Esophagus muscularis mucosa (tissue), 4 donors: ENCODE measurements at regions not wholly inside any gene's neighbourhood (a gene's known extent, or its start where the extent isn't known, plus 50 kb on each side); places are given as distances from the start of the nearest gene placed in this dataset.
A peak's percentile ranks its signal among the peaks of the same experiment; 100 is the strongest.

Experiments
- DNase-seq: peaks from one replicate; pipeline ENCODE4 v3.0.0-alpha.2; 2017; ENCODE audit errors: extremely low spot score
- H3K27ac ChIP-seq, 4 donors: fragments of 200-600 bp; sonication (generic); replicated peaks in 1 of 4; 1 replicate in 3 of 4; 2 replicates in 1 of 4; pipeline ENCODE4 v1.5.1; 2016 to 2019; ENCODE audit warnings: mild to moderate bottlenecking in 1 of 4
- H3K27me3 ChIP-seq, 4 donors: fragments of 200-600 bp; sonication (generic); one replicate each; pipeline versions ENCODE4 v1.5.1 to v1.6.0; 2016 to 2019
- H3K36me3 ChIP-seq, 4 donors: fragments of 200-600 bp; sonication (generic); one replicate each; pipeline ENCODE4 v1.5.1; 2016 to 2019
- H3K4me1 ChIP-seq, 4 donors: fragments of 200-600 bp; sonication (generic); one replicate each; pipeline ENCODE4 v1.5.1; 2016 to 2019
- H3K4me3 ChIP-seq, 4 donors: fragments of 200-600 bp; sonication (generic); 1 replicate in 2 of 4; 2 replicates in 2 of 4; pipeline ENCODE4 v1.5.1; 2016 to 2019; ENCODE audit warnings: mild to moderate bottlenecking in 4 of 4, moderate library complexity in 1 of 4
- H3K9me3 ChIP-seq, 4 donors: fragments of 200-600 bp; sonication (generic); 1 replicate in 3 of 4; 2 replicates in 1 of 4; pipeline ENCODE4 v1.5.1; 2016 to 2019
- CTCF ChIP-seq, 3 experiments: fragments of 200-600 bp in 2 of 3; fragments of 450-650 bp in 1 of 3; sonication (generic) in 2 of 3; IDR thresholded peaks; one replicate each; pipeline ENCODE4 v1.5.1; 2017 to 2019; ENCODE audit warnings: antibody characterized with exemption in 3 of 3, mild to moderate bottlenecking in 2 of 3, moderate library complexity in 1 of 3
- EP300 ChIP-seq: sonication (generic); formaldehyde crosslinking; IDR thresholded peaks from one replicate; pipeline ENCODE4 v1.6.1; 2017; ENCODE audit warnings: antibody characterized with exemption
- POLR2A ChIP-seq: fragments of 450-650 bp; IDR thresholded peaks from one replicate; pipeline ENCODE4 v1.6.1; 2017; ENCODE audit warnings: antibody characterized with exemption, moderate library complexity, mild to moderate bottlenecking, low read depth
- POLR2AphosphoS5 ChIP-seq, 2 donors: sonication (generic); formaldehyde crosslinking; IDR thresholded peaks; one replicate each; pipeline ENCODE4 v1.6.1; 2017; ENCODE audit warnings: antibody characterized with exemption in 2 of 2
- WGBS: methylation state at CpG from one replicate; pipeline ENCODE4 v1.1.5; 2018; 5-methylcytosine and 5-hydroxymethylcytosine counted together
- intact Hi-C: fragments of 100-400 bp; cut with DNase I; formaldehyde crosslinking; loops from one replicate; pipeline ENCODE4 v1.15.1; 2023

- DNase-seq, result no peak
- no peaks in the 10 kb centered on the region for H3K36me3 ChIP-seq
- H3K4me3 ChIP-seq, result no peak overlapping the region
- no peak overlapping the region for H3K27ac ChIP-seq
- WGBS, result 47% methylated on average over 2 of the region's 2 CpGs
- TF ChIP-seq POLR2AphosphoS5 (IDR thresholded peaks at IDR 0.05) (no peak), CTCF (IDR thresholded peaks at IDR 0.05) (no peak), POLR2A (no peak), EP300 (no peak)
- H3K4me1 ChIP-seq, result peaks cover 7 to 41% (median 34%) of the 10 kb centered on the region in 4 donors
- no peaks in the 10 kb centered on the region for H3K27me3 ChIP-seq
- intact Hi-C loops, result no loop called here
- no peaks in the 10 kb centered on the region for H3K9me3 ChIP-seq
Measured at GRCh38 chr2:37764739-37765138, 93.3 kb upstream of the CDC42EP3 start.

- H3K9me3 ChIP-seq, result no peaks in the 10 kb centered on the region
- no peak overlapping the region for H3K4me3 ChIP-seq
- no peaks in the 10 kb centered on the region for H3K27me3 ChIP-seq
- 47% methylated on average over 3 of the region's 3 CpGs for WGBS
- intact Hi-C loops, result no loop called here
- H3K36me3 ChIP-seq, result no peaks in the 10 kb centered on the region
- TF ChIP-seq POLR2AphosphoS5 (IDR thresholded peaks at IDR 0.05) (no peak), POLR2A (no peak), EP300 (no peak), CTCF (IDR thresholded peaks at IDR 0.05) (no peak)
- peak overlapping the region in 2 of 4 donors; percentile 9 to 14 for H3K27ac ChIP-seq
- DNase-seq, result no peak
- peaks cover 7 to 46% (median 42%) of the 10 kb centered on the region in 4 donors for H3K4me1 ChIP-seq
Measured at GRCh38 chr2:37766106-37766505, 94.7 kb upstream of the CDC42EP3 start.

- H3K27ac ChIP-seq, result peak overlapping the region in 1 of 4 donors; percentile 69
Measured at GRCh38 chr2:37767046-37767445, 95.6 kb upstream of the CDC42EP3 start.

GRCh38 chr2:37767959-37768925 lies 96.8 kb upstream of the CDC42EP3 start:
- Histone ChIP-seq H3K27ac (peak overlapping the region; percentile 66 to 83 (median 70)), H3K9me3 (no peaks in the 10 kb centered on the region), H3K4me1 (peaks cover 7 to 67% (median 60%) of the 10 kb centered on the region in 4 donors), H3K4me3 (no peak overlapping the region), H3K36me3 (no peaks in the 10 kb centered on the region), H3K27me3 (no peaks in the 10 kb centered on the region)
- WGBS, result 36% methylated on average over 6 of the region's 6 CpGs
- no peak for DNase-seq
- intact Hi-C loops, result no loop called here
- TF ChIP-seq EP300 (no peak), POLR2AphosphoS5 (IDR thresholded peaks at IDR 0.05) (peak in 1 of 2 donors; percentile 11)

More at GRCh38 chr2:37767046-37767445, 95.6 kb upstream of the CDC42EP3 start:
- H3K27me3 ChIP-seq, result no peaks in the 10 kb centered on the region
- peaks cover 7 to 55% (median 52%) of the 10 kb centered on the region in 4 donors for H3K4me1 ChIP-seq
- no peak for TF ChIP-seq POLR2AphosphoS5 (IDR thresholded peaks at IDR 0.05)
- TF ChIP-seq POLR2A, result no peak
- TF ChIP-seq EP300, result no peak
- TF ChIP-seq CTCF (IDR thresholded peaks at IDR 0.05), result no peak
- no peaks in the 10 kb centered on the region for H3K9me3 ChIP-seq
- DNase-seq, result no peak
- no peak overlapping the region for H3K4me3 ChIP-seq
- H3K36me3 ChIP-seq, result no peaks in the 10 kb centered on the region
- intact Hi-C loops, result no loop called here

GRCh38 chr2:37769551-37769950 lies 98.1 kb upstream of the CDC42EP3 start:
- DNase-seq, result no peak
- 88% methylated on average over 3 of the region's 3 CpGs for WGBS
- Histone ChIP-seq H3K27ac (peak overlapping the region; percentile 20 to 83 (median 70)), H3K4me3 (no peak overlapping the region), H3K27me3 (no peaks in the 10 kb centered on the region), H3K4me1 (peaks cover 7 to 79% (median 71%) of the 10 kb centered on the region in 4 donors), H3K36me3 (no peaks in the 10 kb centered on the region), H3K9me3 (no peaks in the 10 kb centered on the region)
- TF ChIP-seq CTCF (IDR thresholded peaks at IDR 0.05) (no peak), POLR2AphosphoS5 (IDR thresholded peaks at IDR 0.05) (no peak), EP300 (no peak), POLR2A (no peak)
- intact Hi-C loops, result no loop called here
